Left colon (tissue), 2 donors: ENCODE measurements at regions not wholly inside any gene's neighbourhood (a gene's known extent, or its start where the extent isn't known, plus 50 kb on each side); places are given as distances from the start of the nearest gene placed in this dataset.
"Not testable (repeated sequence)": the region's sequence is repeated elsewhere in the genome, so short reads cannot be mapped to it uniquely, and the experiment has no call there.

Experiments
- ATAC-seq: fragments of 200-7000 bp; cut with Tn5 transposase; one replicate; pipeline ENCODE4 v1.9.1; 2020; ENCODE audit warnings: mild to moderate bottlenecking, moderate library complexity
- DNase-seq, 2 donors: peaks; one replicate each; pipeline ENCODE4 v3.0.0-alpha.2; 2020
- intact Hi-C, 2 donors: fragments of 100-400 bp; cut with DNase I in 1 of 2; cut with micrococcal nuclease in 1 of 2; formaldehyde crosslinking; loops; one replicate each; pipeline versions ENCODE4 v1.11.2 to v1.14.0; 2022; cut with DNase I, micrococcal nuclease
- donor health status: DM: no; HTN: no; CAD: no.
- donor health status: DM: yes; HTN: yes; CAD: no.

DNA sequence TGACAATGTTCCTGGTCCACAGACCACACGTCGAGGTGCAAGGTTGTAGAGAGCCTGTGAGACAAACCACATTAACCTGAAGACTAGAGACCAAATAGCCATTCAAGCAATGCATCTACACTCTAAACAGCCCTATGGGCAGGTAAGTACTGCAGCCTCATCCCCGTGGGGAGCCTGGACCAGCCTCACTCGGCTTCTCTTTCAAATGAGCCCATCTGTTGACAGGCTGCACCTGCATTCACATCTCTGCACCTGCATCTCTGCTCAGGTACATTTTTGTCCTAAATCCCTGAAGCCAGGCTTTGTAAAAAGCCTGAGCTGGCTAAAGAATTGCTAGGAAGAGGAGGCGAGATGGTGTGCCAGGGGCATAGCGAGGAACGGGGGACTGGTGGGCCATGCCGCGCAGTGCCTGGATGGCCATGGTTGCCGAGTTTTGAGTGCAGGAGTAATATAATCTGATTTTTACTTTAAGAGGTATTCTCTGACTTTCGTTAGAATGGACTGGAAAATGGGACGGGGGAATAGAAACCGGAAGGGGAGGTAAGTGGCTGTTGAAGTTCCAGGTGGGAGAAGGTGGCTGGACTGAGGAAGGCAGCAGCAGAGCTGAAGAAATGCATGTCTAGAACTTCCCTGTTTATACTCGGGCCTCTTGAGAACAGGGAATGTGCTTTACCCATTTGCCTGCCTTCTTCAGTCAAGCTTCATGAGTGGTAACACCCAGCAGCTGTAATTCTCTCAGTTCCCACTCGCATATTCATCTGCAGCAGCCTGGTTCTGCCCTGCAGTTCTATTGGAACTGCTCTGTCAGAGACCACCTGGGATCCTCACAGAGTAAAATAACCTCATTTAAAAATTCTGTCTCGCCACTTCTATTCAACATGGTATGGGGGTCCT, 226.4 kb downstream of the OPA1 start:
- intact Hi-C loops: no loop called here
- no peak for DNase-seq
- no peak for ATAC-seq

DNA sequence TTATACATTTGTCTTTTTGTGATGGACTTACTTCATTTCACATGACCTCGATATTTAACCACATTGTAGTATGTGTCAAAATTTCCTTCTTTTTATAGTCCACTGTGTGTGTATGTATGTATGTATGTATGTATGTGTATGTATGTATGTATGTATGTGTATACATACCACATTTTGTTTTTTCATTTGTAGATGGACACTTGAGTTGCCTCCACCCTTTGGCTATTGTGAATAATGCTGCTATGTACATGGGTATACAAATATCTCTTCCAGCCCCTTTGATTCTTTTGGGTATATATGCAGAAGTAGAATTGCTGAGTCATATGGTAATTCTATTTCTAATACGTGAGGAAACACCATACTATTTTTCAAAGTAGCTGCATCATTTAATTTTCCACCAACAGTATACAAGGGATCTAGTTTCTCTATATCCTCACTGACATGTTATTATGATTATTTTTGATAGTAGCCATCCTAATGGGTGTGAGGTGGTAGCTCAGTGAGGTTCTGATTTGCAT, 228.2 kb downstream of the OPA1 start:
- no peak for ATAC-seq
- DNase-seq: no peak
- intact Hi-C loops: no loop called here

DNA sequence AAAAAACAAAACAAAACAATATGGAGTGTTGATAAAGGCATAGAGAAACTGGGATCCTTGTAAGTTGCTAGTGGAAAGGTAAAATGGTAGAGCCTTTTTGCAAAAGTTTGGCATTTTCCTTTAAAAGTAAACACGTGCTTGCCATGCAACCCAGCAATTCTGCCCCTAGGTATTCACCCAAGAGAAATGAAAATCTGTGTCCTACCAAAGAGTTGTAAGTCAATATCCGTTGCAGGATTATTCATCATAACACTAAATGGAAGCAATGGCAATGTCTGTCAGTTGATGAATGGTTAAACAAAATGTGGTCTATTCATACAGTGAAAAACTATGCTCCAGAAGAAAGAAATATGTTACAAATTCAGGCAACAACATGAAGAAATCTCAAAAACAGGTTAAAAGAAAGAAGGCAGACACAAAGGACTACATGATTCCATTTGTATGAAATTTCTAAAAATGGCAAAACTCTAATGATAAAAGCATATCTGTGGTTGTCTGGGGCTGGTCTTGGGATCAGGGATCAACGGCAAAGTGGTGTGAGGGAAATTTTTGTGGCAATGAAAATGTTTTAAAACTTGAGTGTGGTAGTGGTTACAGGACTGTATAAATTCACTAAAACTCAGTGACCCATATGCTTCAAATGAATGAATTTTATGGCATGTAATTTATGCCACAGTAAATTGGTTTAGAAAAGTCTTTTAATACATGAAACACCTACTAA, 229.6 kb downstream of the OPA1 start:
- ATAC-seq (no peak), DNase-seq (no peak)

DNA sequence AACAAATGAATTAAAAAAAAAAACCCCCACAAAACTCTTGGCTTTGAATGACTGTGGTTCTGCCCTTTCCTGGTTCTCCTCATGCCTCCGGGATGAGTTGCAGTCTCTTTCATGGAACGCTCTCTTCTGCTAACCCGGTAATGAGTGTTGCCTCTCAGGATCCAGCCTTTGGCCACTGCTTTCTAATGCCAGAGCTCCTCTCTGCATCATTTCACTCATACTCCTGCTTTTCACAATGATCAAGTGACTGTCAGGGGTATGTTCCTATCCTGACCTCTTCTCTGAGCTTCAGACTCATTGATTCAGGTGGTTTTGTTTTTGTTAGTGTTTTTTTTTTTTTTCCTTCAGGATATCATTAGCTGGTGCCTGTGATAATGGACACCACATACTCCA, 230.2 kb downstream of the OPA1 start:
- intact Hi-C loops, DNase-seq, ATAC-seq: not testable (repeated sequence)

More for the DNA sequence above, 229.6 kb downstream of the OPA1 start:
- intact Hi-C loops: no loop called here

DNA sequence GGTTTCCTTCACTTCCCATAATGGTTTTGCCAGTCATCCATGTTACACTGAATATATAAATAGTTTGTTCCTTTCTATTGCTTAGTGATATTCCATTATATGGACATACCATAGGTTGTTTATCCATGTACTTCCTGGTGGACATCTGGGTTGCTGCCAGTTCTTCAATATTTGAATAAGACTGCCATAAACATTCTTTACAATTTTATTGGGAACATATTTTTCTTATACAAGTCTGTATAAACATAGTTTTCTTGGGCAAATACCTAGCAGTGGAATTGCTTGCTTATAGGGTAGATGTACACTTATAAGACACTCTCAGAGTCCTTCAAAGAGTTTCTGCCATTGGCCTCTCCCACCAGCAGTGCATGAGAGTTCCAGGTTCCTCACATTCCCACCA, 231.4 kb downstream of the OPA1 start:
- ATAC-seq (peak; percentile 86), DNase-seq (no peak)
- intact Hi-C loops: no loop called here

DNA sequence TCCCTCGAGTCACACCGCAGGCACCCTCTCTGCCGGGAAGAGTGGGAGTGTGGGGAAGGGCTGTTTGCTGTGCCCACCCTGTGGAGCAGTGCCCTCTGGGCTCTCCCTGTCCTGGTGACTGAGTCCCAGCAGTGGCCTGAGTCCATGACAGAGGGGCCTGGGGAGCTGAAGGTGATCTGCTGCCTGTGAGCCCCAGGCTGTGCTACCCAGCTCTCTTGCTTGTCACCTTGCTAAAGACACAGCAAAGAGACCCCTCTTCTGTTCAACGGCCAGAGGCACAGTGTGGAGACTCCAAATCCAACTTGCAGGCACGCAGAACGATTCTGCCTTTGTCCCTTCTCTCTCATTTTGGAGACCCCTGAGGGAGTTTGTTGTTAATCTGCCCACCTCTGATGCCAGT, 232.6 kb downstream of the OPA1 start:
- ATAC-seq: no peak
- no peak for DNase-seq
- intact Hi-C loops: no loop called here

DNA sequence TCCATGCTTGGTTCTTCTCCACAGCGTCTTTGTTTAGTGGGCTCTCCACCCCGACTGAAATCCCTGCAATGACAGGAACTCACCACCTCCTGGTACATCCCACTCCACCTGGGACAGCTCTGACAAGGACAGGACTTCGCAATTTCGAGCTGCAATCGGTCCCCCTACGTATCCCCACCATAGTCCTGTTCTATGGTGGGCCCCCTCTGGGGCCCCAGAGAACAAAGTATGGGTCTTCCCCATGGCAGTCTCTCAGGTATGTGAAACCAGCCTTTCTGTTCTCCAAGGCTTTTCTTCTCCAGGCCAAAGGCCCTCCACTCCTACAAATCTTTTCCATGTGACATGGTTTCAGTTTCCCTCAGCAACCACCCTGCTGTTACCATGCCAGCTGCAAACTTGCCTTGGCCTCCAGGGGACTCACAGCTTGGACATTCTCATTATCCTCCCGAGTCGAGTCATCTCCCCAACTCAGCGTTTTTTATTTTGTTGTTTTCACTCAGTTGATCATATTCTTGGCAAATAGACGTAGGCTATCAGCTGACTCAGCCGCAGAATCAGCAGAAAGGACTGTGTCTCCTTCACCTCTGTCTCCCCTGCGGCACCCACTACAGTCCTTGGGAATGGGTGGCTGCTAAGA, 233.3 kb downstream of the OPA1 start:
- intact Hi-C loops: no loop called here
- DNase-seq: no peak
- peak; percentile 46 for ATAC-seq

DNA sequence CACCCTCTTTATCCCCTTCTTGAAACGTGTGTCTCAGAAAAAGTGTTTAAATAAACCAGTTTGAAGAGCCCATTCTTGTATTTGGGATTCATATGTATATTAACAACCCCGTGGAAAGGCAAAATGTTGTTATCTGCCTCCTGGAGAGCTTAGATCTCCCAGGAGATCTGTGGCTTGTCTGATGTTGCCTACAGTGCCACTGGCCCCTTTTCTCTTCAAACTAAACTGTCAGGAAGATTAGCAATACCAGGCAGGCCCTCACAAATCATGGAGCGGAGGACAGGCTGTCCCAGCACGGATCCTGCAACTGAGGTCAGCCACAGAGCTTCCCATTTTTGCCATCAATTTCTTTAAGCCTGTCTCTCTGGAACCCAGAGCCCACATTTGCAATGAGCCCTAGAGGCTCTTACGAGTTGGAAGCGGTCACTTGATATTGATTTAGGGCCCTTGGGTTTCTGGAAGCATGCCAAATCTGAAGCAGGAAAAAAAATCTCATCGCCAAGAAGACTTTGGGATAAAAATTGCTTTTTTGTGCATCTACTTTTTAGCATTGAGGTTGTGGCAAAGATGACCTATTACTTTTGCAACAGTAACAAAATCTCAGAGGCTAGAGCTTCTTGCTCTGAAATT, 234.1 kb downstream of the OPA1 start:
- intact Hi-C loops: no loop called here
- DNase-seq (no peak), ATAC-seq (no peak)

DNA sequence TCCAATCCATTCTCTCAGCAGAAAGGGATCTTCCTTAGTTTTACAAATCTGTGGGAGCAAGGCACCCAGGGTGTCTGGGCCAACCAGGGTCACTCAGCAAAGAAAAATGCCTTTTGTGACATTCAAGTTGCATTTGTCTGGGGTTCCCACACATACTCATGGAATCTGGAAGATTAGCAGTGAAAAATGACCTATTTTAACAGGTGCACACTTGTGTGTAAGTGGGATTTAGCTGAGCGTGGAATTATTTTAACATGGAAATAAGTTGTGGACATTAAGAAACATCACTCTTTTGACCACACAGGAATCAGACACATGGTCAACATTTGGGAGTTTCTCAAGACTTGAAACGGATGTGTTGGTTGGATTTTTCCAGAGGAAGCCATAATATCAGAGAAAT, 234.9 kb downstream of the OPA1 start:
- DNase-seq: no peak
- intact Hi-C loops: no loop called here
- ATAC-seq: no peak

DNA sequence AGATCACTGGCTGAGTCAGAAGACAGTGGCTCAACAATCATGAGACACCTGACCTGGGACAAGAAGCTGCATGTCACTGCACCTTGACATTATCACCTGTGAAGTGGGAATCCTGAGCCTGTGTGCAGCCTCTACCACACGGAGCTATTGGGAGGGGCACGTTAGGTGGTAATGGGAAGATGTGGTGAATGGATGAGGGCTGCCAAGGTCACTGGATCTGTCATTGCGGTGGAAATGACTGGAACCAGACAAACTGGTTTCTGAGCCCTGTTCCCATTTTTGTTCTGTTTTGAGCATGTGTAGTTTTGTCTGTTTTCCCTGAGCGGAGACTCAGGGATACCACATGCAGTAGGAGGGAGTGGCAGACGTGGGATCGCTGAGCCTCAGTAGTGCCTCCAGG, 235.5 kb downstream of the OPA1 start:
- ATAC-seq: peak; percentile 33
- intact Hi-C loops: no loop called here
- no peak for DNase-seq

DNA sequence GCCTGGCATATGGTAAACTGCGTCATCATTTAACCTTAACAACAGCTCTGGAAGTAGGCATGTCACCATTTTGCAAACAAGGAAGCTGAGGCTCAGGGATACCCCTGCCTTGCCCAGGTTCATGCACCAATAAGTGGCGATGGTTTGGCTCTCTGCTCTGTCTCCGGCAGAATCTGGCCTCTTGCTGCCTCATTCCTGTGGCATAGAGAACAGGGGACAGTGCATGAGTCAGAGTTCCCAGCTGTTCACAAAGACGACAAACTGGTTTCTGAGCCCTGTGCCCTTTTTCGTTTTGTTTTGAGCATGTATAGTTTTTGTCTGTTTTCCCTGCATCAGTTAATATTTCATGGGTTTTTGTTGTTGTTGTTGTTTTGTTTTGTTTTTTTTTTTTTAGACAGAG, 236.8 kb downstream of the OPA1 start:
- DNase-seq (no peak), ATAC-seq (peak; percentile 19)
- intact Hi-C loops: no loop called here

DNA sequence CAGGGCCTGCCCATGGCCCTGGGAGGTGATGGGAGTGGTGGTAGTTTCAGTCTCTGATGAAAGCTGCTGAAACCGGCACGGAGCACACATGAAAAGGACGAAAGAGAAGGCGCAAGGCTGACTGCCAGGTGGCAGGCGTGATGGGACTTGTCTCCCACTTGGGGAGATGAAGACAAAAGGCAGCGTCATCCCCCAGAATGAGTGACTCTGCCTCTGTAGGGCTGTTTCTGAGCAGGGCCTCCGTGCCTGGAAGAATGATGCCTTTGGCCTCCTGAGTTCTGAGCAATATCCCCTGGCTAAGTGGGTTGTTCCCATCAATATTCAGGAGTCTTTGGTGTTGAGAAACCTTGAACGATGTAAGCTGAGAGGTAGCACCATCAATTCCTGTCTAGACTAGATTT, 237.8 kb downstream of the OPA1 start:
- ATAC-seq: no peak
- intact Hi-C loops: no loop called here
- no peak for DNase-seq

DNA sequence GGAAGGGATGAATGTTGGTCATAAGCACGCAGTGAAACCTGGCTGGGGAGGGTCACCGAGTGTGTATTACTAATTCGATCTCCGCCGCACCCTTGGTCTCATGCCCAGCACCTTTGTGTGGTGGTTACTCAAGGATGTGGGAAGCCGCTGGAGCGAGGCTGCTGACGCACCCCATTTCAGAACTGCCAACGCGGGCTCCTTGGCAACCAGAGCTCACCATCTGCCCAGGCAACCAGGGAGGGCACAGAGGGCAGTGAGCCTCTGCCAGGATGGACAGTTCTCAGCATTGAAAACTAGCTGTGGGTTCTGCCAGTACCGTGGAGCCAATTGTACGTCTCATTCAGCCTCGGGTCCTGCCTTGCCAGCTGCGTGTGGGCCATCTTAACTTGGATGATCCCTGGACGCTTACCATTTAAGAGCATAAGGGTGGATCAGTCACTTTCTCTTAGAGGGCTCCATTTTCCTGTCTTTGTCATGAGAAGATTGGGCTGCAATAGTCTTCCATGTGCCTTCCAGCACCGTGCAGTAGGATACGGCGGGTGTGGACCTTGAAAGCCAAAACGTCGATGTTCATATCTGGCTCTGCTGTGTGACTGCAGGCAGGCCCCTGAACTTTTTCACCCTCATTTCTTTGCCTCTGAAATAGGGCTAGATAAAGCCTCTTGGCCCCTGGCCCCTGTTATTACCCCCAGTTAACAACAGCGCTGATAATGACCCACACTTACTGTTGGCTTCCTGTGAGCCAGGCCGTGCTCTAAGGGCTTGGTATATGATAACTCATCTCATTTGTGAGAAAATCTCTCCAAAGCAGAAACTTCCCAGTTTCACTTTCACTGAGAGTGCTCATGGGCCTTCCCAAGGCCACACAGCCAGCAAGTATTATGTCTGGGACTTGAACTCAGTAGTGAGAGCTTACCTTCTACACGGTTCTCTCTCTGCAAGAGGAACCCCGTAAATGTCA, 238.8 kb downstream of the OPA1 start:
- ATAC-seq: peak; percentile 24
- intact Hi-C loops: no loop called here
- DNase-seq: peak in 1 of 2 donors; percentile 22

DNA sequence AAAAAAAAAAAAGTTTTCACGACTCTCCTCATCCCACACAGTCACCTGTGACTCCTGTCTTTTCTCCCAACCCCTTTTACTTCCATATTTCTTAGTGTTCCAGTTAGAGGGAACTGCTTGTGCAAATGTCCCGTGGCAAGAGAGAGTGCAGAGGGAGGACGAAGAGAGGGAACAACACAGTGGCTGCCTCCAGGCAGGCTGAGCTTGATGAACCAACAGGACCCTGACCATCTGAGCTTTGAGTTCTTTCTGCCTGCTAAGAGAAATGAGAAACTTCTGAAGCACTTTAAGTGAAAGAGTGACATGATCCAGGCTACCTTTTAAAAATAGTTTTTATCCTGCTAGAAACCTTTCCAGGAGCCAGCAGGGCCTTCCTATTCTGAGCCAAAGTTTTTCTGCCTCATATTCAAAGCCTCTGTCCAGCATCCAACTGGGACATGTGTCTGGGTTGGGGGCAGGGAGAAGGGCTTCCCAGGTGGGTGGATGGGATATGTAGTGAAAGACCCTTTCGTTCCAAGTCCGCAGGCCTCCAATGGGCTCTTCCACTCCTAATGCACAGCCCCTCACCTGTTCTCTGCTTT, 239.9 kb downstream of the OPA1 start:
- ATAC-seq (no peak), DNase-seq (no peak)
- intact Hi-C loops: no loop called here

DNA sequence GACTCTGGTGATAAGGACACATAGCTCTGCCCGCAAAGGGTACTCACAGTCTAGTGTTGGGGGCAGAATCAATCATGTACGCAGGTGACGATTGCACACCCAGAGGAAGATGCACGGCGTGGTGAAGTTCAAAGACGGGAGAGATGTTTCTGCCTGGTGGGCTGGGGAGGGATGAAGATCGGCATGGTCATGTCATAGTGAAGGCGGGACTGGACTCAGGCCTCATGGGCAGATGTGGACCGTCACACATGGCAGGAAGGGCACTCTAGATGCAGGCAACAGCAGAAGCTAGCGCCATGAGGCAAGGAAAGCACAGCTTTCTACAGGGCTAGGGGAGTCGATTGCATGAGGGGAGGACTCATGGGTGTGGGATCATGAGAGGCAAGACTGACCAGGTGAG, 240.6 kb downstream of the OPA1 start:
- intact Hi-C loops: no loop called here
- ATAC-seq: no peak

DNA sequence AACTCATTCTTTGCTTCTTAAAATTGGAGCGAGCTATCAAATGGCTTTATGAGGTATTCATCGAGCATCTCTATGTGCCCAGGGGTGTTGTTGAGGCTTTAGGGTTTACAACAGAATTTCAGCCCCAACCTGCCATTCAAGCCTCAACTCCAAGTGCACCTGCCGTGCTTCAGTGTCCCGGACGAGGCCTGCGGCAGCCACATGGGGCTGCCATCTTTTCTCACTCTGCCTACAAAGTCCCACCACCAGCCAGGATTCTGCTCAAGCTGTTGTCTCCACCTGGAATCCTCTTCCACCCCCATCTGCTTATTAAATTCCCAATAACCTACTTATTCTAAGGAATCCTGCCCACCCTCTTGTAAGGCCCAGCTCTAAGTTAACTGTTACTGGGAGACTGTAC, 242.4 kb downstream of the OPA1 start:
- intact Hi-C loops: no loop called here
- no peak for DNase-seq

More for the DNA sequence above, 240.6 kb downstream of the OPA1 start:
- no peak for DNase-seq

DNA sequence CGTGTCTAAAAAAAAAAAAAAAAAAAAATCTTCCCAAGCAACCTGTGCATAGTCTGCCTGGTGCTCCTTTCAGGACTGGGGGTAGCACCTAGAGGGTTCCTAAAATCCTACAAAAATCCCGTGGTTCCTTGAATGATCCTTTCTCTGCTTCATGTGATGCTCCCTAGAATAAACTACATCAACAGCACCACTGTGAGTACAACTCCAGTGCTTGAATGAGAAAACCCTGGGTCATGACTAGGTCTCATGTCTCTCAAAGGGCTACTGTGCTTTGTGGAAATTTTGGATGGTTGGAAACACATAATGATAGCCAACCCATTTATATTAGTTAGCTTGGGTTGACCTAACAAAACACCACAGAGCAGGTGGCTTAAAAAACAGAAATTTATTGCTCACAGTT, 243.5 kb downstream of the OPA1 start:
- ATAC-seq: no peak
- no peak for DNase-seq
- intact Hi-C loops: no loop called here

More for the DNA sequence above, 242.4 kb downstream of the OPA1 start:
- ATAC-seq: no peak

DNA sequence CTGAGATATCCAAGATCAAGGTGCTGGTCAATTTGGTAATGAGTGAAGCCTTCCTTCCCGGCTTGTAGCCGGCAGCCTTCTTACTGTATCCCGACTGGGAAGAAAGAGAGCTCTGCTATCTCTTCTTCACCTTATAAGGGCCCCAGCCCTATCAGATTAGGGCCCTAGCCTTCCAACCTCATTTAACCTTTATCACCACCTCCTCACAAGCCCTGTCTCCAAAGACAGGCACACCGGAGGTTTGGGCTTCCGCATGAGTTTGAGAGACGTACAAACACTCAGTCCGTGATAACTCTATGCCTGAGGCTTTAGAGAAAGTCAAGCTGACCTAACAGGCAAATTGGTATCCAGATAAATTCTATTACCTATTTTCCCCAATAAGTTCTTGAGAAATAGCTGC, 243.9 kb downstream of the OPA1 start:
- DNase-seq (no peak), ATAC-seq (no peak)
- intact Hi-C loops: no loop called here
